Common myeloid progenitor, CD34-positive (primary cell): ENCODE measurements at regions not wholly inside any gene's neighbourhood (a gene's known extent, or its start where the extent isn't known, plus 50 kb on each side); places are given as distances from the start of the nearest gene placed in this dataset.
"Not testable (repeated sequence)": the region's sequence is repeated elsewhere in the genome, so short reads cannot be mapped to it uniquely, and the experiment has no call there.

Experiments
- CTCF ChIA-PET: fragments of 350-600 bp; sonication (Branson Sonifier 250); formaldehyde crosslinking; loops from one replicate; lab custom pipeline; 2021; ENCODE audit warnings: antibody characterized with exemption; lab: Charles Lee
- POLR2A ChIA-PET: fragments of 350-600 bp; sonication (Branson Sonifier 250); formaldehyde crosslinking; loops from one replicate; lab custom pipeline; 2021; ENCODE audit warnings: antibody characterized with exemption; lab: Charles Lee
- DNase-seq, 3 donors: peaks; one replicate each; pipeline versions ENCODE4 v3.0.0 to v3.0.0-alpha.2; 2013
- H3K27ac ChIP-seq, 2 experiments: 1 replicate in 1 of 2; 2 replicates in 1 of 2; pipeline ENCODE4 v1.7.0; 2013; ENCODE audit warnings: inconsistent platforms in 2 of 2, low read length in 2 of 2, mild to moderate bottlenecking in 2 of 2, low read depth in 1 of 2, moderate library complexity in 1 of 2; ENCODE audit not compliant: severe bottlenecking in 2 of 2, insufficient read depth in 1 of 2, poor library complexity in 1 of 2
- H3K27me3 ChIP-seq, 5 experiments: replicated peaks in 2 of 5; 1 replicate in 3 of 5; 2 replicates in 2 of 5; pipeline versions ENCODE4 v1.6.1 to v1.7.0; 2013; ENCODE audit warnings: low read length in 4 of 5, mild to moderate bottlenecking in 2 of 5, moderate library complexity in 2 of 5, inconsistent platforms in 1 of 5; ENCODE audit not compliant: insufficient read depth in 5 of 5, control insufficient read depth in 4 of 5
- H3K36me3 ChIP-seq, 4 experiments: 1 replicate in 2 of 4; 2 replicates in 2 of 4; pipeline versions ENCODE4 v1.6.1 to v1.7.0; 2013; ENCODE audit warnings: low read length in 3 of 4, control low read depth in 1 of 4, mild to moderate bottlenecking in 1 of 4; ENCODE audit not compliant: control insufficient read depth in 4 of 4, insufficient read depth in 4 of 4
- H3K4me1 ChIP-seq, 4 experiments: 1 replicate in 3 of 4; 2 replicates in 1 of 4; pipeline versions ENCODE4 v1.6.1 to v1.7.1; 2013; ENCODE audit warnings: low read length in 3 of 4, mild to moderate bottlenecking in 3 of 4, control low read depth in 1 of 4, inconsistent platforms in 1 of 4, moderate library complexity in 1 of 4; ENCODE audit not compliant: control insufficient read depth in 4 of 4, insufficient read depth in 4 of 4; ENCODE audit errors: control extremely low read depth in 1 of 4
- H3K4me3 ChIP-seq, 7 experiments: 1 replicate in 4 of 7; 2 replicates in 3 of 7; pipeline versions ENCODE4 v1.5.1 to v1.7.0; 2013; ENCODE audit warnings: mild to moderate bottlenecking in 7 of 7, low read length in 6 of 7, moderate library complexity in 6 of 7, inconsistent platforms in 2 of 7, low read depth in 2 of 7, control low read depth in 1 of 7; ENCODE audit not compliant: insufficient read depth in 4 of 7, control insufficient read depth in 1 of 7; ENCODE audit errors: extremely low read depth in 1 of 7
- H3K9me3 ChIP-seq, 5 experiments: 1 replicate in 4 of 5; 2 replicates in 1 of 5; pipeline versions ENCODE4 v1.6.1 to v1.7.1; 2013; ENCODE audit warnings: low read length in 4 of 5, mild to moderate bottlenecking in 2 of 5, inconsistent platforms in 1 of 5, low read depth in 1 of 5, moderate library complexity in 1 of 5; ENCODE audit not compliant: control insufficient read depth in 4 of 5, insufficient read depth in 2 of 5; ENCODE audit errors: control extremely low read depth in 1 of 5
- WGBS: methylation state at CpG from one replicate; pipeline ENCODE4 v1.1.5; 2013; ENCODE audit not compliant: insufficient coverage; 5-methylcytosine and 5-hydroxymethylcytosine counted together

GRCh38 chr5:157936776-157937501, 78.0 kb upstream of the CLINT1 start:
- DNase-seq, H3K4me1 ChIP-seq, H3K27ac ChIP-seq, H3K4me3 ChIP-seq, H3K36me3 ChIP-seq, H3K27me3 ChIP-seq, H3K9me3 ChIP-seq: not testable (repeated sequence)
- POLR2A ChIA-PET = interaction anchor here (0.6 kb wide), 1 partner anchor 78 kb away, joined by 3 read pairs; no protein-coding TSS in a partner anchor
- 100% methylated on average over 2 of the region's 3 CpGs for WGBS
- CTCF ChIA-PET = interaction anchor here (1.2 kb wide), 1 partner anchor 12 kb away, joined by 8 read pairs; no protein-coding TSS in a partner anchor

- no peaks in the 10 kb centered on the region for H3K27me3 ChIP-seq
- H3K27ac ChIP-seq = no peak overlapping the region
- 87% methylated on average over 3 of the region's 3 CpGs for WGBS
- CTCF ChIA-PET = interaction anchor here (2.4 kb wide), 1 partner anchor 14 kb away, joined by 5 read pairs; no protein-coding TSS in a partner anchor
- H3K4me1 ChIP-seq = peaks cover 0 to 7% (median 0%) of the 10 kb centered on the region in 4 experiments
- H3K4me3 ChIP-seq = no peak overlapping the region
- POLR2A ChIA-PET = no interaction called here
- peaks cover 0 to 7% (median 2%) of the 10 kb centered on the region in 5 experiments for H3K9me3 ChIP-seq
- no peak for DNase-seq
- no peaks in the 10 kb centered on the region for H3K36me3 ChIP-seq
These were observed 75.7 kb upstream of the CLINT1 start for GRCh38 chr5:157934600-157934999.

GRCh38 chr5:157933005-157933404, 74.1 kb upstream of the CLINT1 start:
- DNase-seq = no peak
- ChIA-PET CTCF (interaction anchor here (1.2 to 2.4 kb wide), 4 partner anchors 14 to 18 kb away, joined by 3 to 5 read pairs (median 4); no protein-coding TSS in a partner anchor), POLR2A (no interaction called here)
- no peak overlapping the region for H3K27ac ChIP-seq
- H3K36me3 ChIP-seq = no peaks in the 10 kb centered on the region
- whole genome bisulfite sequencing = 97% methylated on average over 4 of the region's 5 CpGs
- H3K4me3 ChIP-seq = no peak overlapping the region
- no peaks in the 10 kb centered on the region for H3K27me3 ChIP-seq
- peaks cover 0 to 7% (median 0%) of the 10 kb centered on the region in 4 experiments for H3K4me1 ChIP-seq
- peaks cover 0 to 7% (median 2%) of the 10 kb centered on the region in 5 experiments for H3K9me3 ChIP-seq

GRCh38 chr5:157930710-157931109, 71.8 kb upstream of the CLINT1 start:
- no peak overlapping the region for H3K27ac ChIP-seq
- WGBS = 0% methylated on average over 4 of the region's 7 CpGs
- H3K4me1 ChIP-seq = peaks cover 0 to 7% (median 0%) of the 10 kb centered on the region in 4 experiments
- CTCF ChIA-PET = interaction anchor here (1.1 kb wide), 2 partner anchors 16 to 64 kb away, joined by 3 read pairs; no protein-coding TSS in a partner anchor
- H3K36me3 ChIP-seq = no peaks in the 10 kb centered on the region
- no peaks in the 10 kb centered on the region for H3K27me3 ChIP-seq
- no peak overlapping the region for H3K4me3 ChIP-seq
- peak in 1 of 3 donors; percentile 30 for DNase-seq
- peaks cover 0 to 7% (median 2%) of the 10 kb centered on the region in 5 experiments for H3K9me3 ChIP-seq
- POLR2A ChIA-PET = interaction anchor here (0.6 kb wide), 1 partner anchor 40 kb away, joined by 3 read pairs; no protein-coding TSS in a partner anchor

GRCh38 chr5:157926977-157927376, 68.0 kb upstream of the CLINT1 start:
- ChIA-PET CTCF (interaction anchor here (1.1 kb wide), 1 partner anchor 110 kb away, joined by 3 read pairs; no protein-coding TSS in a partner anchor), POLR2A (no interaction called here)
- H3K4me3 ChIP-seq = no peak overlapping the region
- DNase-seq = no peak
- WGBS = 96% methylated on average over 3 of the region's 4 CpGs
- peaks cover 0 to 7% (median 0%) of the 10 kb centered on the region in 4 experiments for H3K4me1 ChIP-seq
- no peak overlapping the region for H3K27ac ChIP-seq
- H3K36me3 ChIP-seq = no peaks in the 10 kb centered on the region
- H3K27me3 ChIP-seq = no peaks in the 10 kb centered on the region
- no peaks in the 10 kb centered on the region for H3K9me3 ChIP-seq

GRCh38 chr5:157925786-157926671, 67.1 kb upstream of the CLINT1 start:
- Histone ChIP-seq H3K9me3 (no peaks in the 10 kb centered on the region), H3K4me3 (no peak overlapping the region), H3K27me3 (no peaks in the 10 kb centered on the region), H3K36me3 (no peaks in the 10 kb centered on the region), H3K27ac (no peak overlapping the region), H3K4me1 (peaks cover 0 to 4% (median 0%) of the 10 kb centered on the region in 4 experiments)
- DNase-seq = no peak
- WGBS = 82% methylated on average over 11 of the region's 14 CpGs
- POLR2A ChIA-PET = no interaction called here
- CTCF ChIA-PET = interaction anchor here (1.1 kb wide), 1 partner anchor 109 kb away, joined by 3 read pairs; no protein-coding TSS in a partner anchor
